NCI-H2196 treated with DMSO at 0.1 percent for 48 hours (cell line): ENCODE measurements at regions not wholly inside any gene's neighbourhood (a gene's known extent, or its start where the extent isn't known, plus 50 kb on each side); places are given as distances from the start of the nearest gene placed in this dataset.

Experiments used
- DNase-seq: peaks from one replicate; lab custom pipeline; 2025; ENCODE audit not compliant: unreplicated experiment; lab: John Stamatoyannopoulos, UW

GRCh38 chr5:145510769-145511168 lies 324.4 kb downstream of the PRELID2 start:
- DNase-seq: no peak

GRCh38 chr5:145510324-145510723 lies 324.8 kb downstream of the PRELID2 start:
- no peak for DNase-seq

- no peak for DNase-seq
Measured at GRCh38 chr5:145509336-145510136, 325.6 kb downstream of the PRELID2 start.

- DNase-seq: no peak
Measured at GRCh38 chr5:145506185-145506850, 328.8 kb downstream of the PRELID2 start.

GRCh38 chr5:145502906-145503305 lies 332.2 kb downstream of the PRELID2 start:
- no peak for DNase-seq

- no peak for DNase-seq
Measured at GRCh38 chr5:145500710-145501109, 334.4 kb downstream of the PRELID2 start.

GRCh38 chr5:145499483-145499882 lies 335.7 kb downstream of the PRELID2 start:
- no peak for DNase-seq

- DNase-seq: no peak
Measured at GRCh38 chr5:145497052-145497451, 338.1 kb downstream of the PRELID2 start.

GRCh38 chr5:145495741-145496140 lies 339.4 kb downstream of the PRELID2 start:
- no peak for DNase-seq

GRCh38 chr5:145495196-145495595 lies 339.9 kb downstream of the PRELID2 start:
- DNase-seq: no peak

GRCh38 chr5:145493435-145493834 lies 341.7 kb downstream of the PRELID2 start:
- no peak for DNase-seq

GRCh38 chr5:145489516-145489915 lies 345.6 kb downstream of the PRELID2 start:
- DNase-seq: no peak

- DNase-seq: no peak
Measured at GRCh38 chr5:145484158-145484557, 351.0 kb downstream of the PRELID2 start.

GRCh38 chr5:145483212-145483611 lies 351.9 kb downstream of the PRELID2 start:
- DNase-seq: no peak

GRCh38 chr5:145479857-145480256 lies 355.3 kb downstream of the PRELID2 start:
- no peak for DNase-seq

- no peak for DNase-seq
Measured at GRCh38 chr5:145479271-145479670, 355.9 kb downstream of the PRELID2 start.

GRCh38 chr5:145478651-145479050 lies 356.5 kb downstream of the PRELID2 start:
- no peak for DNase-seq

- DNase-seq: no peak
Measured at GRCh38 chr5:145473042-145473642, 362.0 kb downstream of the PRELID2 start.

GRCh38 chr5:145471831-145472612 lies 363.1 kb downstream of the PRELID2 start:
- no peak for DNase-seq

- DNase-seq: no peak
Measured at GRCh38 chr5:145471026-145471425, 364.1 kb downstream of the PRELID2 start.

- no peak for DNase-seq
Measured at GRCh38 chr5:145470396-145470979, 364.7 kb downstream of the PRELID2 start.
